ENCODE measurements at regions not wholly inside any gene's neighbourhood (a gene's known extent, or its start where the extent isn't known, plus 50 kb on each side); places are given as distances from the start of the nearest gene placed in this dataset.
A peak's percentile ranks its signal among the peaks of the same experiment; 100 is the strongest.
"Not testable (repeated sequence)": the region's sequence is repeated elsewhere in the genome, so short reads cannot be mapped to it uniquely, and the experiment has no call there.

GRCh38 chr18:34534642-34535041, 175.5 kb upstream of the DTNA start:
- DNase-seq = not testable (repeated sequence)

DNA sequence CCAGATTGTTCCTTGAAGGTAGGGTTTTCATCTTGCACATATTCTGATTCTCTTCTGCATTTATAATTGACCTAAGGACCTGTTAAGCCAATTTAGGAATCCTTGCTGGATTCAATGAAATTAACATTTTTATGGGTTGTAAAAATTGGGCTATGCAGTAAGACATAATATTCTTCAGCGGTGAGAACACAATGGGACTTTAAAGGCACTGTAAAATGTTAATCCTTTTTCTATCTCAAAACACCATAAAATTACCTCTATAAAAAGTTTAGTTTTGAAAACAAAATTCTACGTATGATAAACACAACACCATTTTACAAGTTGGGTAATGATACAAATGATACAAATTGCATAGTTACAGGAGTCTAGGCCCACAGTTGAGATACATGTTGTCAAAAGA, 169.2 kb upstream of the DTNA start:
- DNase-seq = no peak

- no peak for DNase-seq
Measured at GRCh38 chr18:34542625-34543024, 167.5 kb upstream of the DTNA start.

DNA sequence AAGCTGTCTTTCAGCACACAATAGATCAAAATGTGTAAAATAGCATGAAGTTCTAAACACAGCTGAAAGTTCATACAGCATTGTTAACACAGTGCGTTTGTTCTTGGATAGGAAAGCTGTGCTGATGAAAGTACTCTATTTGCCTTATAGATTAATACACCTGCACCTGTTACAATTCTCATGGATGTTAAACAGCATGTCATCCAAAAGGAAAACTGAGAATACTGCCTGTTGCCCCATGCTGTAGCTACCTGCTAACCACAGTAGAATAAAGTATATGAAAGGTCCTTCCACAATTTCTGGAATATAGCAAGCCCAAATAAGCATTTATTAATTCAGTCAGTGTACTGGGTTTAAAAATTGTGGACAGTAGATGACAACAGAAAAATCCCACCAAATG, 166.7 kb upstream of the DTNA start:
- DNase-seq = no peak

GRCh38 chr18:34543945-34544344, 166.2 kb upstream of the DTNA start:
- DNase-seq = no peak

- DNase-seq = no peak
Measured at GRCh38 chr18:34544930-34545329, 165.2 kb upstream of the DTNA start.

DNA sequence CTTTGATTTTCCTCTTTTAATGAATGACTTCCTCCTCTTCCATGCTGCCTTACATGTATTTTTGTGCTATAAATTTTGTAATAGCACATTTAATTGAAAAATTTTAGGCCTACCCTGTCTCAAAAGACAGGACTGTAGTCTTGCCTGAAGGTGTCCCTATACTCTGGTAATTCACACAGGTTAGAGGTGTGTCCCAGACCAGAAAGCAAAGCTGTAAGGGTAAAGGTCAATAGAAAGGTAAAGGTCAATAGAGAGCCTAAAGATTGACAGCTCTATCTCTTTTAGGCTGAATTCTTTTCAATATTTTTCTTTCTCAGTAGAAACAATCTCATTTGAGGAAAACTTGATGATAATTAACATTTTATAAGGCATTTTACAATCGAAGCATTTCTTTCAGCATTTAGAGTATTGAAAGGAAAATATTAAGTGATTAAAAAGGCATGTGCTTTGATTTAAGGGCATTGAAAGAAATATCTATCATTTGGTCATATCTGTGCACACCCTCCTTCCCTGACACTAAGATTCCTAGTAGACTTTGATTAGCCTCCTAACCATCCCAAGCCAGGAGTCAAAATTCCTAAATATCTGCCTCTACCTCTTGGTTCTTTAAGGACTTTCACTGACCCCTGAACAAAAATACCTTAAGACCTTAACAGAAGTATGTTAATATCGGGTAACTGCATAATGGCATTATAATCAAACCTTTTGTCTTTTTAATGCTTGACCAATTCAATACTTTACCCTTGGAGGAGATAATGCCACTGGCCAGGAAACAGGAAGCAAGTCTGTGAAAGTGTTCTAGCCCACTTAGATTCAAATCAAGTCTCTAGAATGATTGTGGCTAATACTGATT, 161.8 kb upstream of the DTNA start:
- no peak for DNase-seq

DNA sequence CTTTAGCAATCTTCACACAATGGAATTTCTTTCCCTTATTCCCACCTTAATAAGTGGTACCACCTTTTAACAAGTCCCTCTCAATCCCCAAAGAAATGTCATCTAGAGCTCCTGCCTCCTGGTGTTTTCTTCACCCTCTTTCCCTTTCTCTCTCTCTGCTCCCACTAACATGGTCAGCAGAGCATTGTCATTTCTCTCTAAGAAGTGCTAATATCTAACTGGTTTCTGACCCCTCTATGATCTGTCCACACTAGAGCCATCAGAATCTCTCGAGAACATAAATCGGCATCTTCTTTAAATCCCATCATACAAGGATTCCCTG, 161.2 kb upstream of the DTNA start:
- DNase-seq = no peak

DNA sequence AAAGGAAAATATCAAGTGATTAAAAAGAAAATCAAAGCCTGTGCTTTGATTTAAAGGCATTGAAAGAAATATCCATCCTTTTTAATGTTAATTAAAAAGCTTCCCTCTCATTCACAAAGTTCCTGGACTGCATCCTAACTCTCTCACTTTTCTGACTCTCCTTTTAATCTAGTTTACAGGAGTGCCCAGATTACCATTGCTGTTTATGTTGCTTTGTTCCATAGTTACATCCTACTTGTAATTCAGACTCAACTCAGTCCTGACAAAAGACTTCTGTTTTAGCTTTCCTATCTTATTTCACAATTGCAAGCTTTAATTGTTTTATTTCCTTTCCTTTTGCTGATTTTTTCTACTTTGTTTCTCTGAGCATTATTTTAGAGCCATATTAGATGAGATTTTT, 160.7 kb upstream of the DTNA start:
- no peak for DNase-seq

DNA sequence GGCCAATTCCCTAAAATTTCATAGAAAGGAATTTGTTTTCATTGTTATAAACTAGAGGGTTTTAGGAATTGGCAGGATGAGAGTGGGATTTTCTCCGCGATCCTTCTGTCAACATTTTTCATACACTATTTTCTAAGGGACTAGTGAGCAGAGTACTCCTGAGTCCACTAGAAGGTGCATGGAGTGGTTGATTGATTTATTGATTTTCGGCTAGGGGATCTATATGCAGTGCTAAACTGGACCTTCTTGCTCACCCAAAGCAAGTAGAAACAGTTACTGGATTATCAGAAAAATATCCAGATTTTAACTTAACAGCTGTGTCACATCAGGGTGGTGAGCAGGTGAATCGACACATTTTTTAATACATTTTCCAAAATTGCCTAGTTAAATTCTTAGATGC, 159.9 kb upstream of the DTNA start:
- DNase-seq = no peak

GRCh38 chr18:34550902-34551301, 159.2 kb upstream of the DTNA start:
- peak; percentile 28 for DNase-seq

DNA sequence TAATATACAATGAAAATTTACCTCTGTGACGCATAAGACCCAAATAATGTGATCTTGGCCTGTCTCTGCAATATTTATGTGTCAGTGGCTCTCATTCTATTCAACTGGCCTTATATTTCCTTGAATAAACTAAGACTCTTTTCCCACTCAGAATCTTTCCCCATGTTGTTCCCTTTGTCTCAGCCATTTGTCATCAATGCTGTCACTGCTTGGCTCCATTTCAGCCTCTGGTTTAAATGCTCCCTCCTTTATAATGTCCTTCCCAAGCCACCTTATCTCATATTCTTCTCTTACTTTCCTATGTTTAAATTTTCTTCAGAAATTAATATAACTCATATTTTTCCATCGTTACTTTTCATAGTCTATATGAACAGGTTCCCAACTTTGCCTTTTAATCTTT, 158.3 kb upstream of the DTNA start:
- no peak for DNase-seq

- no peak for DNase-seq
Measured at GRCh38 chr18:34562252-34562870, 147.7 kb upstream of the DTNA start.

DNA sequence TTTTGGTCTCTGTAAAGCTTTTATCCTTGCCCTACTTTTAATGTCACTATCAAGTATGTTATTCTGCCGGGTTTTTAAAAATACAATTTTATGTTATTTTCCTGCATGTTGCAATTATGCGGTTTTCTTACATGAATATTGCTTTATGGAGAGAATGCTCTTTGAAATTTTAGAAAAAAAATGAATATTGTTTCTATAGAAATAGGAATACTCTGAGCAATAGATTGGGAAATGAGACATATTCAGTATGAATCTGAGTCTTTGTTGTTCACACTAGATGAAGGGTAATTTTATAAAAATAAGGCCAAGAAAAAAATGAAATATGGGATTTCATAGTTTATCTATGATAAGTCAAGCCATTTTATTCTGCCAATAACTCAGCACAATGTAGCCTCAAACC, 142.2 kb upstream of the DTNA start:
- no peak for DNase-seq

GRCh38 chr18:34576622-34577021, 133.5 kb upstream of the DTNA start:
- no peak for DNase-seq

DNA sequence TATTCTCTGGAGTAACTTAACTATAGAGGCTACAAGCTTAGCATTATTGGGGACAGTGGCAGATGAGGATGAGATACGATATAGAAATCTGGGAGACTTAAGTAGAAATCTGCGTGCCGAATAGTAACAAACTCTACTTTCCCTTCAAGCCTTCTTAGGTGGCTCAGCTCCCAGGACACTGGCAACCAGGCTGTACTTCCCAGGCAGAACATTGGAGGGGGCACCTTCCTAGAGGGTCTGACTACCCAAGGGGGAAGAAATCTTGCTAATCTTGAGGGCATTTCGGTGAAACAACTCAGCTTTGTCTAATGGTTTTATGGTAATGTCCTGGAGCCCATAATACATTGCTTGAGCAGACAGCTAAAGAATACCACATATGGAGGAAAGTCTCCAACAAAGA, 126.2 kb upstream of the DTNA start:
- DNase-seq = no peak

- peak; percentile 41 for DNase-seq
Measured at GRCh38 chr18:34590503-34590902, 119.6 kb upstream of the DTNA start.

- peak; percentile 26 for DNase-seq
Measured at GRCh38 chr18:34591920-34592444, 118.1 kb upstream of the DTNA start.

DNA sequence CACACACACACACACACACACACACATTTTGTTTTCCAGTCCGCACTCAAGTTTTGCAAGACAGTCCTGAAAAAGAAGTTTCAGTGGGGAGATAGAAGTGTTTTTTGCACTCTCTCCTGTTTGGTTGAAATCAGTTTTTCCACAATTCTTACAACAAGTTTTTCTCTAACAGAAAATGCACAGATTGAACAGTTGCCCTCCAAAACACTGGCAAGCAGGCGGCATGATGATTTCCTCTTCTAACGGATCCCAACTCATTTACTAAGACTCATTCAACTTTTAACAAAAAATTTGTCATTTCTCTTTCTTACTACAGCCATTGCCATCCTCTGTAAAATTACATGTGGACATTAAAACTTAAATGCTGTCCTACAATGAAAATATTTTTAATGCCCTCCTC, 117.6 kb upstream of the DTNA start:
- no peak for DNase-seq

DNA sequence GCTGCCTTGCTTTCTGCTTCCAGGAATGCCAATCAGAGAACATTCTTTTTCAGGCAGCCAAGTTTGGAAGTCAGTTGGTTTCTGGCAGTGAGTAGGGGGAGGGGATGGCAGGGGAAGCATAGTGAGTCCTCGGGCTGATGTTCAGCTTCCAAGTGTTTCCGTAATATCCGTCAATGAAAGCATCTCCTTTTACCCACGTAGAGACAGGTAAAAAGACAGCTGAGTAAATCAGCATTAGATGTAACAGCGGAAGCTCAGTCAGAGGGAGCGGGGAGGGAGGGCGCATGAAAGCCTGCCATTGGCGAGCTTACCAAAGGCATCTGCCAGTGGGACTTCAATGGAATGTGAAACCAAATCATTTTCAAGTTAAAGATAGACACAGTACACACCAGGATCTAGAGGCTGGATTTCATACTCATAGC, 117.1 kb upstream of the DTNA start:
- DNase-seq = no peak

- DNase-seq = no peak
Measured at GRCh38 chr18:34594266-34594665, 115.8 kb upstream of the DTNA start.

DNA sequence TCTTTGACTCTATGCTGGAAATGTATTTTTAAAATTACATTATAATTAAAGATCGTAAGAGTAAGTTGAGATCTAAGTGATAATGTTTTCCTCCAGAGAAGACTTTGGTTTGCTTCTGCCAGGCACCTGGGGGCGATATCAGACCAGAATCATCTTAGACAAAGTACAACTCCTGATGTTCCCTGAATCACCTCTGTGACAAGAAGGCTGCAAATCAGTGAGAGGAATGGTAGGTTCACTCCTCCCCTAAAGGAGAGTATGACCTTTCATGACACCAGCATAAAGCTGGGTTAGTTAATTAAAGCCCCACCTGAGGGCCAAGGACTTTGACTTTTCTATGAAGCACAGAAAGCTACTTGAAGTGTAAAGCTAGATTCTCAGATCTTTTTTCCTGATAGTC, 114.4 kb upstream of the DTNA start:
- DNase-seq = peak; percentile 4

- no peak for DNase-seq
Measured at GRCh38 chr18:34598120-34598635, 111.9 kb upstream of the DTNA start.

GRCh38 chr18:34600158-34600557, 109.9 kb upstream of the DTNA start:
- DNase-seq = no peak

Data from NCI-H446 treated with DMSO at 0.1 percent for 48 hours (cell line).